Endothelial cell of umbilical vein (primary cell): ENCODE measurements at regions not wholly inside any gene's neighbourhood (a gene's known extent, or its start where the extent isn't known, plus 50 kb on each side); places are given as distances from the start of the nearest gene placed in this dataset.

Experiments
- BruUV-seq: library from RNA; stranded (reverse); fragments of 400-500 nt; replicated peaks from 2 replicates; lab custom pipeline; 2021; lab: Mats Ljungman, UMichigan
- CTCF ChIA-PET: fragments of 300-600, 350-600 bp; sonication (Branson Sonifier 250); formaldehyde crosslinking; loops from one replicate; lab custom pipeline; 2021; ENCODE audit warnings: antibody characterized with exemption, inconsistent platforms; lab: Charles Lee
- POLR2A ChIA-PET: fragments of 300-600, 350-600 bp; sonication (Branson Sonifier 250); formaldehyde crosslinking; loops from one replicate; lab custom pipeline; 2021; ENCODE audit warnings: antibody characterized with exemption, inconsistent platforms; lab: Charles Lee
- DNase-seq: peaks from one replicate; pipeline ENCODE4 v3.0.0-alpha.2; 2011; ENCODE audit warnings: low read depth, low spot score
- FAIRE-seq: peaks from 2 replicates; lab custom pipeline; 2011; peaks lifted over from hg19 to GRCh38; lab: Jason Lieb, UNC
- H2AFZ ChIP-seq: 2 replicates; pipeline ENCODE4 v1.6.0; 2012; ENCODE audit warnings: low read depth, low read length, control low read depth, inconsistent platforms
- H3K27ac ChIP-seq: 2 replicates; pipeline ENCODE4 v1.5.1; 2011; ENCODE audit warnings: low read depth, mild to moderate bottlenecking, control low read depth, low read length, moderate library complexity; ENCODE audit not compliant: insufficient read depth
- H3K27me3 ChIP-seq, 2 experiments: 2 replicates each; pipeline versions ENCODE4 v1.6.0 to v1.6.1; 2011; ENCODE audit warnings: low read length in 2 of 2, mixed read lengths in 1 of 2; ENCODE audit not compliant: control insufficient read depth in 2 of 2, insufficient read depth in 2 of 2
- H3K36me3 ChIP-seq, 2 experiments: 2 replicates in 1 of 2; 3 replicates in 1 of 2; pipeline ENCODE4 v1.5.1; 2011; ENCODE audit warnings: low read length in 2 of 2, mild to moderate bottlenecking in 1 of 2, moderate library complexity in 1 of 2; ENCODE audit not compliant: control insufficient read depth in 2 of 2, insufficient read depth in 2 of 2; ENCODE audit errors: extremely low read depth in 1 of 2
- H3K4me1 ChIP-seq: 3 replicates; pipeline ENCODE4 v1.5.1; 2011; ENCODE audit warnings: mild to moderate bottlenecking, low read length; ENCODE audit not compliant: control insufficient read depth, insufficient read depth; ENCODE audit errors: extremely low read depth
- H3K4me2 ChIP-seq: 2 replicates; pipeline ENCODE4 v1.6.1; 2011; ENCODE audit warnings: low read length, control low read depth, mixed read lengths; ENCODE audit not compliant: insufficient read depth
- H3K4me3 ChIP-seq, 3 experiments: fragments of 200-600 bp in 1 of 3; sonication (generic), shearing (Covaris generic) in 1 of 3; replicated peaks in 1 of 3; 2 replicates each; pipeline ENCODE4 v1.5.1; 2011 to 2016; ENCODE audit warnings: control low read depth in 3 of 3, low read length in 3 of 3, mild to moderate bottlenecking in 2 of 3, inconsistent platforms in 1 of 3, low read depth in 1 of 3, moderate library complexity in 1 of 3; ENCODE audit not compliant: insufficient read depth in 1 of 3
- H3K79me2 ChIP-seq: 2 replicates; pipeline ENCODE4 v1.6.0; 2012; ENCODE audit warnings: low read length, inconsistent platforms; ENCODE audit not compliant: control insufficient read depth, insufficient read depth
- H3K9ac ChIP-seq: replicated peaks from 2 replicates; pipeline ENCODE3; 2011; ENCODE audit warnings: low read length, control low read depth; ENCODE audit not compliant: insufficient read depth; ENCODE audit errors: extremely low read depth
- H3K9me1 ChIP-seq: replicated peaks from 3 replicates; pipeline ENCODE4 v1.6.0; 2011; ENCODE audit warnings: mild to moderate bottlenecking, low read length; ENCODE audit not compliant: control insufficient read depth, insufficient read depth; ENCODE audit errors: extremely low read depth
- H3K9me3 ChIP-seq: replicated peaks from 2 replicates; pipeline ENCODE4 v1.5.1; 2012; ENCODE audit warnings: low read length, inconsistent platforms; ENCODE audit not compliant: control insufficient read depth, insufficient read depth
- H4K20me1 ChIP-seq: replicated peaks from 2 replicates; pipeline ENCODE3; 2011; ENCODE audit warnings: mild to moderate bottlenecking, low read length; ENCODE audit not compliant: control insufficient read depth, insufficient read depth; ENCODE audit errors: extremely low read depth
- CTCF ChIP-seq, 2 donors: IDR thresholded peaks; 1 replicate in 1 of 2; 2 replicates in 1 of 2; pipeline ENCODE4 v1.5.1; 2011; ENCODE audit warnings: low read length in 2 of 2, mild to moderate bottlenecking in 2 of 2, moderate library complexity in 2 of 2, control low read depth in 1 of 2, inconsistent platforms in 1 of 2, low read depth in 1 of 2; ENCODE audit not compliant: insufficient read depth in 1 of 2; ENCODE audit errors: extremely low read depth in 1 of 2
- EZH2 ChIP-seq: IDR thresholded peaks from 2 replicates; pipeline ENCODE4 v1.6.1; 2012; ENCODE audit warnings: borderline replicate concordance, low read depth, mild to moderate bottlenecking, moderate library complexity, low read length, inconsistent platforms; ENCODE audit not compliant: severe bottlenecking
- FOS ChIP-seq: IDR thresholded peaks from 2 replicates; pipeline ENCODE4 v1.6.1; 2011; ENCODE audit warnings: mild to moderate bottlenecking, low read length, moderate library complexity, borderline replicate concordance; ENCODE audit not compliant: insufficient read depth
- GATA2 ChIP-seq: IDR thresholded peaks from 2 replicates; pipeline ENCODE4 v1.7.0; 2011; ENCODE audit warnings: low read depth, mild to moderate bottlenecking, moderate library complexity, mixed read lengths, low read length; ENCODE audit not compliant: insufficient read length, insufficient read depth
- JUN ChIP-seq: IDR thresholded peaks from 2 replicates; pipeline ENCODE4 v1.6.1; 2011; ENCODE audit warnings: borderline replicate concordance, low read depth; ENCODE audit not compliant: insufficient read length, insufficient read depth
- MYC ChIP-seq: IDR thresholded peaks from one replicate; pipeline ENCODE4 v1.6.1; 2011; ENCODE audit warnings: mild to moderate bottlenecking, low read depth, low read length
- POLR2A ChIP-seq: IDR thresholded peaks from 2 replicates; pipeline ENCODE4 v1.6.1; 2012; ENCODE audit warnings: low read depth, mild to moderate bottlenecking, control low read depth, low read length
- POLR2AphosphoS5 ChIP-seq: IDR thresholded peaks from 2 replicates; pipeline ENCODE4 v1.6.1; 2012; ENCODE audit warnings: low read depth, mild to moderate bottlenecking, control low read depth, low read length, moderate library complexity; ENCODE audit not compliant: insufficient read depth
- dilution Hi-C: fragments of 300-500 bp; cut with MboI; formaldehyde crosslinking; loops from one replicate; pipeline ENCODE4 v1.15.0; 2019; ENCODE audit warnings: low sequenced_read_pairs; ENCODE audit not compliant: extremely low pct_ligation_motif_present
- intact Hi-C: fragments of 100-400 bp; cut with micrococcal nuclease; formaldehyde crosslinking; loops from one replicate; pipeline ENCODE4 v1.10.0; 2022
- TF ChIP-seq, protein P1 (sequence below): IDR thresholded peaks from 2 replicates; pipeline ENCODE4 v1.6.1; 2011; ENCODE audit not compliant: insufficient read depth, insufficient read length

- dilution Hi-C loops (no loop called here), intact Hi-C loops (no loop called here)
- no peaks in the 10 kb centered on the region for H3K79me2 ChIP-seq
- no peak overlapping the region for H3K4me3 ChIP-seq
- H3K9me1 ChIP-seq: no peaks in the 10 kb centered on the region
- FAIRE-seq: no peak
- no peak overlapping the region for H3K9ac ChIP-seq
- POLR2A ChIA-PET: no interaction called here
- no peak for TF ChIP-seq EZH2
- no peak for TF ChIP-seq POLR2AphosphoS5
- TF ChIP-seq POLR2A: no peak
- no peak for TF ChIP-seq FOS
- no peak for TF ChIP-seq CTCF (IDR thresholded peaks at IDR 0.05; ENCODE audit: extremely low read depth in 1 of 2, insufficient read depth in 1 of 2, low read depth in 1 of 2, low read length in 2 of 2)
- no peak for TF ChIP-seq GATA2
- no peak for TF ChIP-seq JUN
- TF ChIP-seq, protein P1, sequence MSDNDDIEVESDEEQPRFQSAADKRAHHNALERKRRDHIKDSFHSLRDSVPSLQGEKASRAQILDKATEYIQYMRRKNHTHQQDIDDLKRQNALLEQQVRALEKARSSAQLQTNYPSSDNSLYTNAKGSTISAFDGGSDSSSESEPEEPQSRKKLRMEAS: no peak
- no peak for TF ChIP-seq MYC
- no TSS peak for BruUV-seq
- no peaks in the 10 kb centered on the region for H3K4me1 ChIP-seq
- DNase-seq: no peak
- H3K36me3 ChIP-seq: no peaks in the 10 kb centered on the region
- no peaks in the 10 kb centered on the region for H4K20me1 ChIP-seq
- no peak overlapping the region for H3K4me2 ChIP-seq
- H3K27ac ChIP-seq: no peak overlapping the region
- H3K27me3 ChIP-seq: no peaks in the 10 kb centered on the region
- no peaks in the 10 kb centered on the region for H3K9me3 ChIP-seq
- CTCF ChIA-PET: no interaction called here
- no peak overlapping the region for H2AFZ ChIP-seq
These were observed 1003.3 kb downstream of the DSC3 start for GRCh38 chr18:30039201-30039600.
